Ectodermal cell (in vitro differentiated cells): ENCODE measurements at regions not wholly inside any gene's neighbourhood (a gene's known extent, or its start where the extent isn't known, plus 50 kb on each side); places are given as distances from the start of the nearest gene placed in this dataset.

ENCODE experiments used
- H3K27ac ChIP-seq: 2 replicates; pipeline ENCODE4 v1.7.0; 2013; ENCODE audit warnings: mild to moderate bottlenecking, low read depth, low read length; ENCODE audit not compliant: insufficient read depth, poor library complexity, severe bottlenecking
- H3K27me3 ChIP-seq: 2 replicates; pipeline ENCODE4 v1.7.0; 2013; ENCODE audit warnings: mild to moderate bottlenecking, low read length; ENCODE audit not compliant: insufficient read depth, control insufficient read depth, poor library complexity, severe bottlenecking
- H3K36me3 ChIP-seq: one replicate; pipeline ENCODE4 v1.7.0; 2013; ENCODE audit warnings: low read length; ENCODE audit not compliant: control insufficient read depth, insufficient read depth
- H3K4me1 ChIP-seq: one replicate; pipeline ENCODE4 v1.7.0; 2013; ENCODE audit warnings: low read length; ENCODE audit not compliant: control insufficient read depth, insufficient read depth
- H3K4me3 ChIP-seq: 2 replicates; pipeline ENCODE4 v1.7.0; 2013; ENCODE audit warnings: low read depth, low read length, control low read depth; ENCODE audit not compliant: insufficient read depth
- H3K9me3 ChIP-seq: 2 replicates; pipeline ENCODE4 v1.7.0; 2013; ENCODE audit warnings: mild to moderate bottlenecking, low read length, moderate library complexity; ENCODE audit not compliant: control insufficient read depth
- WGBS, 2 experiments: methylation state at CpG; one replicate each; pipeline ENCODE4 v1.1.7; 2013; ENCODE audit warnings: missing lambda C conversion rate in 2 of 2; 5-methylcytosine and 5-hydroxymethylcytosine counted together

- 100% methylated on average over 1 of the region's 1 CpG; no CpG with 5 or more reads in 1 of the 2 experiments for WGBS, 2 experiments
- no peak overlapping the region for H3K4me3 ChIP-seq
- no peaks in the 10 kb centered on the region for H3K36me3 ChIP-seq
- H3K9me3 ChIP-seq, result no peaks in the 10 kb centered on the region
- no peaks in the 10 kb centered on the region for H3K27me3 ChIP-seq
- H3K27ac ChIP-seq, result no peak overlapping the region
- H3K4me1 ChIP-seq, result peaks cover 17% of the 10 kb centered on the region
Observed at GRCh38 chr3:116815321-116815720, 105.7 kb downstream of the TUSC7 start.

DNA sequence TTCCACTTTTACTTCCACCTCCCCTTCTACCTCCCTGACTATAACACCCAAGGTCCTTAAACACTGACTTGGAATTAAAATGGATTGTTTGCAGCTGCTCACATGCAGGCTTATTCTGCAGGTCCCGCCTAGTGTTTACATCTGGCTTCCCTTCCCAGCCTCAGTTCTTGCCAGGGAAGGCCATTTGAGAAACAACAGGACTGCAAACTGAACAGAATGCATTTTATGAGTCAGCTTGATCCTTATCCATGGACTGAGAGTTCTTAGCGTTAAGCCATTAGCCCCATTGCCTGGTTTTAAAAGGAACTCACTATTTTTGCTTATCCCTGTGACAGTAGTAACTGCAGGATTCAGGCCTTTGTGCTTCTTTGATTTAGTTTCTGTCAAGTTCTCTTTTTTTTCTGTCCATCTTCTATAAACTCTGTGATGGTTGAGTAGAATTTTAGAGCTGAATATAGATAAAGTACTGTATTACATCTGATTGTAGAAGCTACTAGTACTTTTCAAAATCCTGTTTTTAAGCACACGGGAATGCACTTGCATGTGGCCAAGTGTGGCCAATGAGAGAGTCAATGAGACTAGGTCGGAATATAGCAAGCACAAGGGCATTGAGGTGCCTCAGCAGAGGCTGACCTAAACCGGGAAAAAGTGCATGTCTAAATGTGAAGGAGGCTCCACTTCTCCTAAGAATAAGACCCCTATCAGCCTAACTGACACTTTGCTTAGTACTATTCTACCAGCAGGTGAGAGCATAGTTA is 106.4 kb downstream of the TUSC7 start:
- Histone ChIP-seq H3K9me3 (no peaks in the 10 kb centered on the region), H3K27me3 (no peaks in the 10 kb centered on the region), H3K4me1 (peaks cover 17% of the 10 kb centered on the region), H3K4me3 (no peak overlapping the region), H3K27ac (no peak overlapping the region), H3K36me3 (no peaks in the 10 kb centered on the region)
- WGBS, 2 experiments, result 72 to 75% methylated on average over 5 of the region's 5 CpGs

DNA sequence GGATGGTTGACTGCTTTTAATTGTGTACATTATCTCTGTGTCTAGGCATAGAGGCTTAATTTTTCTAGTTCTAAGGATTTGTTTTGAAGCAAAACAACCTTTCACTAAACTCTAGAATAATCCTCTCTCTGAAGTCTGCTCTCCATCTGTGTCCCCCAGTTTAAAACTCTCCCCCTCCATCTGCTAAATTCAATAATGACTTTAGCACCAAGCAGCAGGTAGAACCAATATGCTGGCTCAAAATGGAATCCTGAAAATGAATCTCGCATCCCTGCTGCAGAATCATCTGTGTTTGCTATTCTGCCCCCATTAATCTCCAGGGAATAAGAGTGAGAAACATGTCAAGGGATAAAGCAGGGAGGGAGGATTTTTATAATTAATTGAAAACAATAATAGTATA is 111.8 kb downstream of the TUSC7 start:
- no peaks in the 10 kb centered on the region for H3K36me3 ChIP-seq
- no peaks in the 10 kb centered on the region for H3K9me3 ChIP-seq
- no peak overlapping the region for H3K4me3 ChIP-seq
- WGBS, 2 experiments, result 100% methylated on average over 1 of the region's 1 CpG; no CpG with 5 or more reads in 1 of the 2 experiments
- H3K27me3 ChIP-seq, result no peaks in the 10 kb centered on the region
- peaks cover 3% of the 10 kb centered on the region for H3K4me1 ChIP-seq
- H3K27ac ChIP-seq, result no peak overlapping the region

DNA sequence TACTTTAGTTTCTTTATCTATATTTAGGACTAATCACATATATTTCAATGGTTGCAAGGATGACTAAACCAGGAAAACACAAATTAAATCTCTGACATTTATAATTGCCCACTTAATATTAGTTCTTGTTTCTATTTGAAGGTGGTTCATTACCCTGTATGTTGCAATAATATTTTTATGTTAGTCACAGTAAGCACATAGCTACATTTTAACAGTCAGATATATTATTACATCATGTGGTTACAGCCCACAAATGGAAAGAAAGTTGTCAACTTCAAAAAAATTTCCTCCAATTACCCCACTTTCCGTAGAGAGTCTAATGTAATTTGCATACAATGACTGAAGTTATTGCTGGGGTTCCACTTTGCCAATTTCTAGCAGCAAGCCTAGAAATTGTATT is 114.6 kb downstream of the TUSC7 start:
- Histone ChIP-seq H3K4me3 (no peak overlapping the region), H3K27ac (no peak overlapping the region), H3K27me3 (no peaks in the 10 kb centered on the region), H3K36me3 (no peaks in the 10 kb centered on the region), H3K4me1 (no peaks in the 10 kb centered on the region), H3K9me3 (no peaks in the 10 kb centered on the region)
- WGBS, 2 experiments, result 100% methylated on average over 1 of the region's 1 CpG

DNA sequence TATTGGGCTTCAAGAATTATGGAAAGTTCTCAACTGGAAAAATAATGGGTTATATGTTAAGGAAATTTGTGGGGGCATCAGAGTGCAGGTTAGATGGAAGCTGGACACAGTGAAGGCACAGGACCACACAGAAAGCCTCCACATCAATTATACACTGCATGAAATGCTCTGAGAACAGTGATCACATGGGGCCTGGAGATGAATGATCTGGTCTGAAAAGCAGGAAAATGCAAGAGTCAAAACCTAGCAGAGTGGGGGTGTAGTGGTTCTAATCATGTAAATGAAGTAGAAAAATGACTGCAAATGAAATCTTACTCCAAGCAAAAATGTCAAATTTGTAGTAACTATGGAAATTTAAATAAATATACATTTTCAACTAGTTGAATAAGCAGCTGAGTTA is 123.6 kb downstream of the TUSC7 start:
- Histone ChIP-seq H3K4me3 (no peak overlapping the region), H3K9me3 (no peaks in the 10 kb centered on the region), H3K27me3 (no peaks in the 10 kb centered on the region), H3K27ac (no peak overlapping the region), H3K4me1 (no peaks in the 10 kb centered on the region), H3K36me3 (no peaks in the 10 kb centered on the region)

- H3K36me3 ChIP-seq, result no peaks in the 10 kb centered on the region
- no peak overlapping the region for H3K27ac ChIP-seq
- WGBS, 2 experiments, result 100% methylated on average over 1 of the region's 1 CpG
- H3K9me3 ChIP-seq, result no peaks in the 10 kb centered on the region
- H3K4me1 ChIP-seq, result no peaks in the 10 kb centered on the region
- no peak overlapping the region for H3K4me3 ChIP-seq
- no peaks in the 10 kb centered on the region for H3K27me3 ChIP-seq
Observed at GRCh38 chr3:116834816-116835215, 125.2 kb downstream of the TUSC7 start.

DNA sequence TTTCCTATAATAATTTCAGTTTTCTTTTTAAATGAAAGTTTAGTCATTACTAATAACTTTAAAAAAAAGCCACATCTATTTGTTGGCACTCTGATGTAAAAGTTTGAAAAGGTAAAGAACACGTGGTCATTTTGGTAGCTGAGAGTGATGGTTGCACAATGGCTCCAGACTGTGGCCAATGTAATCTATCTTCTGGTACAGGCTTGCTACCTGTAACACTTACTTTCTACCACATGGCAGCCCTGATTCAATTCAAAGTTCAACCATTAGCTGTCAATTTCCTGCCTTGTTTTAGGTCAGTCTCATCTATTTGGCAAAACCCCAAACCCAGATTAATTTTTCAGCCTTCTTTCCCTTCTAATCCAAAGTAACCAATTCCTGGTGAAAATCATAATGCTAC is 126.1 kb downstream of the TUSC7 start:
- no peaks in the 10 kb centered on the region for H3K9me3 ChIP-seq
- no peak overlapping the region for H3K27ac ChIP-seq
- no peaks in the 10 kb centered on the region for H3K36me3 ChIP-seq
- H3K27me3 ChIP-seq, result no peaks in the 10 kb centered on the region
- H3K4me3 ChIP-seq, result no peak overlapping the region
- H3K4me1 ChIP-seq, result no peaks in the 10 kb centered on the region
- WGBS, 2 experiments, result 79 to 100% methylated on average over 1 of the region's 1 CpG

GRCh38 chr3:116836286-116836685 is 126.7 kb downstream of the TUSC7 start:
- Histone ChIP-seq H3K9me3 (no peaks in the 10 kb centered on the region), H3K36me3 (no peaks in the 10 kb centered on the region), H3K4me3 (no peak overlapping the region), H3K27me3 (no peaks in the 10 kb centered on the region), H3K4me1 (no peaks in the 10 kb centered on the region), H3K27ac (no peak overlapping the region)
- 100% methylated on average over 1 of the region's 2 CpGs; no CpG with 5 or more reads in 1 of the 2 experiments for WGBS, 2 experiments

GRCh38 chr3:116837483-116837882 is 127.9 kb downstream of the TUSC7 start:
- 86 to 90% methylated on average over 2 to 3 of the region's 3 CpGs for WGBS, 2 experiments
- no peaks in the 10 kb centered on the region for H3K4me1 ChIP-seq

GRCh38 chr3:116841003-116841735 is 131.6 kb downstream of the TUSC7 start:
- Histone ChIP-seq H3K9me3 (no peaks in the 10 kb centered on the region), H3K27me3 (no peaks in the 10 kb centered on the region), H3K4me3 (no peak overlapping the region), H3K27ac (no peak overlapping the region), H3K4me1 (no peaks in the 10 kb centered on the region), H3K36me3 (no peaks in the 10 kb centered on the region)
- 94 to 96% methylated on average over 6 of the region's 6 CpGs for WGBS, 2 experiments

More at GRCh38 chr3:116837483-116837882, 127.9 kb downstream of the TUSC7 start:
- Histone ChIP-seq H3K9me3 (no peaks in the 10 kb centered on the region), H3K27ac (no peak overlapping the region), H3K27me3 (no peaks in the 10 kb centered on the region), H3K4me3 (no peak overlapping the region), H3K36me3 (no peaks in the 10 kb centered on the region)
